Vagina (tissue), 2 donors: ENCODE measurements at regions not wholly inside any gene's neighbourhood (a gene's known extent, or its start where the extent isn't known, plus 50 kb on each side); places are given as distances from the start of the nearest gene placed in this dataset.

ENCODE experiments used
- CTCF ChIP-seq, 3 experiments: fragments of 450-650 bp in 2 of 3; fragments of 200-600 bp in 1 of 3; sonication (generic) in 1 of 3; IDR thresholded peaks; one replicate each; pipeline ENCODE4 v1.5.1; 2017 to 2019; ENCODE audit warnings: antibody characterized with exemption in 3 of 3, mild to moderate bottlenecking in 2 of 3, moderate library complexity in 2 of 3
- POLR2AphosphoS5 ChIP-seq, 2 donors: sonication (generic); formaldehyde crosslinking; IDR thresholded peaks; one replicate each; pipeline ENCODE4 v1.9.0; 2017; ENCODE audit warnings: antibody characterized with exemption in 2 of 2, mild to moderate bottlenecking in 2 of 2, low read depth in 1 of 2; ENCODE audit not compliant: insufficient read depth in 1 of 2

DNA sequence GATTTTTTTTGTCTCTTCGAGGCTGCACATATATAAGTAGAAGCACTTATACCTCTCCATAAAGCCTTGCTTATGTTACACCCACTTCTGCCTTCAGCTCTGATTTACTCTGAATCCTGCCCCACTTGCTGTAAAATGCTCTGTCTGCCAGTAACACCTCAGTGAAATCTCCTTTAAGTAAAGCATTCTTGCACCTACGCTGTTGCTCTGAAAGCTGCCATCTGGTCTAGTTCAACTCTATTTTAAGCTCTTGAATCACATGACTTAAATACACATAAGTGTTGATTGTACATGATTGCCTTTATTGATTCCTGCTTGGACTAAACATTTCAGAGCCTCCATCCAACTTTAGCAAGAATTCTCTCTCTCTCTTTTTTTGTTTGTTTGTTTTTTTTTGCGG is 609.0 kb upstream of the CELF4 start:
- TF ChIP-seq CTCF (IDR thresholded peaks at IDR 0.05) (no peak), POLR2AphosphoS5 (IDR thresholded peaks at IDR 0.05; ENCODE audit: insufficient read depth in 1 of 2, low read depth in 1 of 2) (no peak)
